ENCODE measurements at regions not wholly inside any gene's neighbourhood (a gene's known extent, or its start where the extent isn't known, plus 50 kb on each side); places are given as distances from the start of the nearest gene placed in this dataset.

GRCh38 chr5:164412531-164412930 lies 907.1 kb downstream of the MAT2B start:
- H3K36me3 Mint-ChIP-seq (ENCODE audit: low read depth) = no peaks in the 10 kb centered on the region
- H3K9me3 Mint-ChIP-seq (ENCODE audit: low read depth) = peaks cover 6% of the 10 kb centered on the region
- no peak for TF ChIP-seq CTCF (IDR thresholded peaks at IDR 0.05)
- H3K27ac Mint-ChIP-seq (ENCODE audit: unreplicated experiment) = no peak overlapping the region
- no peaks in the 10 kb centered on the region for H3K4me1 Mint-ChIP-seq (ENCODE audit: low read depth)
- DNase-seq (ENCODE audit: low spot score) = no peak
- peaks cover 3% of the 10 kb centered on the region for H3K27me3 Mint-ChIP-seq (ENCODE audit: low read depth)
- H3K4me3 Mint-ChIP-seq (ENCODE audit: unreplicated experiment) = no peak overlapping the region

DNA sequence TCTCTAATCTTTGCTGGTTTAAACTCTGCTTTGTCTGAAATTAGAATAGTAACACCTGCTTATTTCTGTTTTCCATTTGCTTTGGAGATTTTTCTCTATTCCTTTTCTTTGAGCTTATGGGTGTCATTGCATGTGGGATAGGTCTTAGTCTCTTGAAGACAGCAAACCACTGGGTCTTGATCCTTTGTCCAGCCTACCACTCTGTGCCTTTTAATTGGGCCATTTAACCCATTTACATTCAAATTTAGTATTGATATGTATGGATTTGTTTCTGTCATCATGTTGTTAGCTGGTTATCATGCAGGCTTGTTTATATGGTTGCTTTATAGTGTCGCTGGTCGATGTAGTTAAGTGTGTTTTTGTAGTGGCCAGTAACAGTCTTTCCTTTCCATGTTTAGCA lies 914.7 kb downstream of the MAT2B start:
- TF ChIP-seq CTCF (IDR thresholded peaks at IDR 0.05) = no peak
- Mint-ChIP-seq H3K4me1 (ENCODE audit: low read depth) (no peaks in the 10 kb centered on the region), H3K9me3 (ENCODE audit: low read depth) (peaks cover 46% of the 10 kb centered on the region), H3K27me3 (ENCODE audit: low read depth) (no peaks in the 10 kb centered on the region), H3K4me3 (ENCODE audit: unreplicated experiment) (no peak overlapping the region), H3K36me3 (ENCODE audit: low read depth) (peaks cover 1% of the 10 kb centered on the region), H3K27ac (ENCODE audit: unreplicated experiment) (no peak overlapping the region)
- DNase-seq (ENCODE audit: low spot score) = no peak

DNA sequence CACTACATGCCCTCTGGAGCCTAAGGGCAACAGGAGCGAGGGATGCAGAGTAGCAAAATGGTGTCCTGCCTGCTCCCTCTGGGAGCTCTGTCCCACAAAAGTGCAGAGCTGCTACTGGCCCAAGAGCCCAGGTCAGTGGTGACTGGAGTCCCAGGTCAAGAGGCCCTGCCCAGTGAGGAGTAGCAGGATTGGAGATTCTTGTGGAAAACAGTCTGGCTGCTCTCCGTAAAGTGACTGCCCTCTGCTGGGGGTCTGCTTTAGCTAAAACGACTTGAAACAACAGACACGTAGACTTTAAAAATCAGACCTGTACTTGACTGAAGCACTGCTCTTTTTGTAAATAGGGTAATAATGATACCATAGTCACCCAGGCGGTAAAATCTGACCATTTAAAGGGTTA lies 917.0 kb downstream of the MAT2B start:
- H3K4me1 Mint-ChIP-seq (ENCODE audit: low read depth) = no peaks in the 10 kb centered on the region
- no peak overlapping the region for H3K4me3 Mint-ChIP-seq (ENCODE audit: unreplicated experiment)
- H3K27me3 Mint-ChIP-seq (ENCODE audit: low read depth) = no peaks in the 10 kb centered on the region
- peaks cover 1% of the 10 kb centered on the region for H3K36me3 Mint-ChIP-seq (ENCODE audit: low read depth)
- no peak for DNase-seq (ENCODE audit: low spot score)
- TF ChIP-seq CTCF (IDR thresholded peaks at IDR 0.05) = peak; percentile 72
- no peak overlapping the region for H3K27ac Mint-ChIP-seq (ENCODE audit: unreplicated experiment)
- peaks cover 43% of the 10 kb centered on the region for H3K9me3 Mint-ChIP-seq (ENCODE audit: low read depth)

DNA sequence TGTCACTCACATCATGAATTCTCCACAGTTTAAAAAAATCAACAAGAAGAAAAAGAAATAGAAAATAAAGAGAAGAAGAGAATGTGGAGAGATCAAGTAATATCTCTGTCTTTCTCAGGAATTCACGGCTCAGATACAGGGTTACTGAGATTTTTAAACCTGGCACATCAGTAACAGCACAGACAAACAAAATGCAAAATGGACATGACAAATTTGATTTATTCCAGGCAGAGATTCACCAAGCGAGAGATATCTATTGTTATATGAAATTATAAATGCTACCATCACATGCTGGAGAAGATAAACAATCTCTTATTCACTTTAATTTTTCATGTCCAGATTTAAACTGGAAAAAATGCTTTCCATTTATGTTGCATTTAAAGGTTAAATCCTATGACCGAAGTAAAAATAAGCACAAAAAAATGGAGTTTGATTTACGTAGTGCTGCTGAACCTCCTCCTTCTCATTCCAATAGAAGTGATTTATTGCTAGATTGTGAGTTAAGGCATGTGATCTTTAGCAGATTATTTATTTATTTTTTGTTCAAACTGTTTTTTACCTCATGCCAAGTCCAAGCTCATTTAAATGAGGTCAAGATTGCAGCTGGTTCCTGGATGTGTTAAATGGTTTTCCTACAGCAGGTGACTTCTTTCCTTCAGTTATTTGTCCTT lies 926.4 kb downstream of the MAT2B start:
- Mint-ChIP-seq H3K9me3 (ENCODE audit: low read depth) (peaks cover 7% of the 10 kb centered on the region), H3K27ac (ENCODE audit: unreplicated experiment) (no peak overlapping the region), H3K4me3 (ENCODE audit: unreplicated experiment) (no peak overlapping the region), H3K27me3 (ENCODE audit: low read depth) (no peaks in the 10 kb centered on the region), H3K36me3 (ENCODE audit: low read depth) (no peaks in the 10 kb centered on the region), H3K4me1 (ENCODE audit: low read depth) (no peaks in the 10 kb centered on the region)
- DNase-seq (ENCODE audit: low spot score) = no peak
- TF ChIP-seq CTCF (IDR thresholded peaks at IDR 0.05) = no peak

GRCh38 chr5:164433106-164433870 lies 927.9 kb downstream of the MAT2B start:
- no peak for DNase-seq (ENCODE audit: low spot score)
- no peaks in the 10 kb centered on the region for H3K36me3 Mint-ChIP-seq (ENCODE audit: low read depth)
- no peak for TF ChIP-seq CTCF (IDR thresholded peaks at IDR 0.05)
- H3K9me3 Mint-ChIP-seq (ENCODE audit: low read depth) = peaks cover 3% of the 10 kb centered on the region
- no peak overlapping the region for H3K4me3 Mint-ChIP-seq (ENCODE audit: unreplicated experiment)
- no peaks in the 10 kb centered on the region for H3K4me1 Mint-ChIP-seq (ENCODE audit: low read depth)
- H3K27me3 Mint-ChIP-seq (ENCODE audit: low read depth) = no peaks in the 10 kb centered on the region
- no peak overlapping the region for H3K27ac Mint-ChIP-seq (ENCODE audit: unreplicated experiment)
